Neutrophil (primary cell): ENCODE measurements at regions not wholly inside any gene's neighbourhood (a gene's known extent, or its start where the extent isn't known, plus 50 kb on each side); places are given as distances from the start of the nearest gene placed in this dataset.

Experiments used
- H3K27ac ChIP-seq: fragments of 200-600 bp; sonication (generic); 2 replicates; pipeline ENCODE4 v1.5.1; 2016; ENCODE audit warnings: mild to moderate bottlenecking, moderate library complexity
- H3K27me3 ChIP-seq: fragments of 200-600 bp; sonication (generic); 2 replicates; pipeline ENCODE4 v1.6.0; 2016; ENCODE audit warnings: mild to moderate bottlenecking
- H3K36me3 ChIP-seq: fragments of 200-600 bp; sonication (generic); 2 replicates; pipeline ENCODE4 v1.5.1; 2017
- H3K4me1 ChIP-seq, 2 experiments: fragments of 200-600 bp in 1 of 2; sonication (generic) in 1 of 2; 1 replicate in 1 of 2; 2 replicates in 1 of 2; pipeline versions ENCODE4 v1.5.1 to v1.6.1; 2013 to 2016; ENCODE audit warnings: low read depth in 1 of 2, low read length in 1 of 2, mild to moderate bottlenecking in 1 of 2, moderate library complexity in 1 of 2; ENCODE audit not compliant: control insufficient read depth in 1 of 2, insufficient read depth in 1 of 2
- H3K4me3 ChIP-seq, 2 experiments: fragments of 200-600 bp in 1 of 2; sonication (generic) in 1 of 2; 1 replicate in 1 of 2; 2 replicates in 1 of 2; pipeline ENCODE4 v1.5.1; 2013 to 2016; ENCODE audit warnings: low read depth in 1 of 2, low read length in 1 of 2, mild to moderate bottlenecking in 1 of 2, moderate library complexity in 1 of 2
- H3K9me3 ChIP-seq: fragments of 200-600 bp; sonication (generic); 2 replicates; pipeline ENCODE4 v1.5.1; 2016
- CTCF ChIP-seq: fragments of 200-600 bp; sonication (generic); IDR thresholded peaks from 2 replicates; pipeline ENCODE4 v1.5.1; 2016; ENCODE audit warnings: antibody characterized with exemption

- H3K27me3 ChIP-seq: no peaks in the 10 kb centered on the region
- H3K27ac ChIP-seq: no peak overlapping the region
- H3K4me1 ChIP-seq: no peaks in the 10 kb centered on the region
- H3K9me3 ChIP-seq: no peaks in the 10 kb centered on the region
- no peaks in the 10 kb centered on the region for H3K36me3 ChIP-seq
- H3K4me3 ChIP-seq: no peak overlapping the region
- no peak for TF ChIP-seq CTCF
These were observed 100.8 kb upstream of the LIMCH1 start for GRCh38 chr4:41437111-41437536.

GRCh38 chr4:41438931-41439297 lies 99.0 kb upstream of the LIMCH1 start:
- no peaks in the 10 kb centered on the region for H3K36me3 ChIP-seq
- H3K4me3 ChIP-seq: no peak overlapping the region
- H3K27me3 ChIP-seq: no peaks in the 10 kb centered on the region
- no peak overlapping the region for H3K27ac ChIP-seq
- no peaks in the 10 kb centered on the region for H3K4me1 ChIP-seq
- TF ChIP-seq CTCF: no peak
- H3K9me3 ChIP-seq: no peaks in the 10 kb centered on the region

GRCh38 chr4:41442810-41443209 lies 95.1 kb upstream of the LIMCH1 start:
- no peaks in the 10 kb centered on the region for H3K4me1 ChIP-seq
- TF ChIP-seq CTCF: no peak
- H3K4me3 ChIP-seq: no peak overlapping the region
- no peaks in the 10 kb centered on the region for H3K27me3 ChIP-seq
- H3K9me3 ChIP-seq: no peaks in the 10 kb centered on the region
- no peaks in the 10 kb centered on the region for H3K36me3 ChIP-seq
- H3K27ac ChIP-seq: no peak overlapping the region

GRCh38 chr4:41443340-41444079 lies 94.4 kb upstream of the LIMCH1 start:
- no peak overlapping the region for H3K4me3 ChIP-seq
- no peaks in the 10 kb centered on the region for H3K4me1 ChIP-seq
- no peaks in the 10 kb centered on the region for H3K36me3 ChIP-seq
- no peaks in the 10 kb centered on the region for H3K27me3 ChIP-seq
- no peak for TF ChIP-seq CTCF
- no peaks in the 10 kb centered on the region for H3K9me3 ChIP-seq
- no peak overlapping the region for H3K27ac ChIP-seq

- Histone ChIP-seq H3K36me3 (no peaks in the 10 kb centered on the region), H3K27ac (no peak overlapping the region), H3K4me1 (no peaks in the 10 kb centered on the region), H3K27me3 (no peaks in the 10 kb centered on the region), H3K4me3 (no peak overlapping the region), H3K9me3 (no peaks in the 10 kb centered on the region)
- no peak for TF ChIP-seq CTCF
These were observed 91.6 kb upstream of the LIMCH1 start for GRCh38 chr4:41446391-41446790.
